DND-41 (cell line): ENCODE measurements at regions not wholly inside any gene's neighbourhood (a gene's known extent, or its start where the extent isn't known, plus 50 kb on each side); places are given as distances from the start of the nearest gene placed in this dataset.

Source experiments
- ATAC-seq: fragments of 200-7000 bp; cut with Tn5 transposase; 3 replicates; pipeline ENCODE4 v1.9.1; 2021; ENCODE audit warnings: low read depth; ENCODE audit not compliant: insufficient read depth
- DNase-seq: peaks from one replicate; pipeline ENCODE4 v3.0.0-alpha.2; 2020
- H2AFZ ChIP-seq: 2 replicates; pipeline ENCODE4 v1.6.0; 2012; ENCODE audit warnings: low read depth, low read length
- H3K27ac ChIP-seq: 2 replicates; pipeline ENCODE4 v1.5.1; 2012; ENCODE audit warnings: low read length, inconsistent platforms
- H3K27me3 ChIP-seq: fragments of 200-600 bp; sonication (generic); 2 replicates; pipeline ENCODE4 v1.6.0; 2012; ENCODE audit warnings: low read length, mild to moderate bottlenecking, inconsistent platforms; ENCODE audit not compliant: insufficient read depth, poor library complexity
- H3K36me3 ChIP-seq: 2 replicates; pipeline ENCODE4 v1.5.1; 2012; ENCODE audit warnings: low read length, inconsistent platforms; ENCODE audit not compliant: insufficient read depth
- H3K4me1 ChIP-seq: 2 replicates; pipeline ENCODE4 v1.5.1; 2012; ENCODE audit warnings: mild to moderate bottlenecking, low read length; ENCODE audit not compliant: insufficient read depth
- H3K4me2 ChIP-seq: 2 replicates; pipeline ENCODE4 v1.6.0; 2012; ENCODE audit warnings: mild to moderate bottlenecking, moderate library complexity, low read length, inconsistent platforms; ENCODE audit not compliant: insufficient read depth
- H3K4me3 ChIP-seq, 2 experiments: fragments of 200-600 bp in 1 of 2; shearing (Covaris generic) in 1 of 2; 2 replicates each; pipeline ENCODE4 v1.5.1; 2012 to 2016; ENCODE audit warnings: inconsistent platforms in 2 of 2, low read length in 2 of 2, mild to moderate bottlenecking in 2 of 2, low read depth in 1 of 2, moderate library complexity in 1 of 2
- H3K79me2 ChIP-seq: 2 replicates; pipeline ENCODE4 v1.6.0; 2012; ENCODE audit warnings: low read length, inconsistent platforms; ENCODE audit not compliant: insufficient read depth
- H3K9ac ChIP-seq: 2 replicates; pipeline ENCODE4 v1.6.0; 2012; ENCODE audit warnings: low read depth, mild to moderate bottlenecking, inconsistent platforms, low read length, moderate library complexity
- H3K9me3 ChIP-seq: 2 replicates; pipeline ENCODE4 v1.5.1; 2012; ENCODE audit warnings: low read length, moderate library complexity, mild to moderate bottlenecking, inconsistent platforms; ENCODE audit not compliant: insufficient read depth, severe bottlenecking
- H4K20me1 ChIP-seq: 2 replicates; pipeline ENCODE4 v1.6.0; 2012; ENCODE audit warnings: low read length; ENCODE audit not compliant: insufficient read depth
- CTCF ChIP-seq: IDR thresholded peaks from 2 replicates; pipeline ENCODE4 v1.5.1; 2012; ENCODE audit warnings: borderline replicate concordance, low read length, moderate library complexity, mild to moderate bottlenecking; ENCODE audit not compliant: poor library complexity, severe bottlenecking; ENCODE audit errors: extremely low read depth
- EZH2 ChIP-seq: IDR thresholded peaks from 3 replicates; pipeline ENCODE4 v1.6.1; 2012; ENCODE audit warnings: borderline replicate concordance, low read depth, mild to moderate bottlenecking, moderate library complexity, low read length, inconsistent platforms; ENCODE audit not compliant: severe bottlenecking

- Histone ChIP-seq H3K4me3 (no peak overlapping the region), H3K27me3 (no peaks in the 10 kb centered on the region), H3K4me2 (no peak overlapping the region), H3K9ac (no peak overlapping the region), H3K79me2 (no peaks in the 10 kb centered on the region), H3K4me1 (no peaks in the 10 kb centered on the region), H4K20me1 (no peaks in the 10 kb centered on the region), H3K27ac (no peak overlapping the region), H3K9me3 (no peaks in the 10 kb centered on the region), H3K36me3 (no peaks in the 10 kb centered on the region), H2AFZ (no peak overlapping the region)
- no peak for TF ChIP-seq EZH2
- TF ChIP-seq CTCF: no peak
- ATAC-seq (no peak), DNase-seq (no peak)
Measured at GRCh38 chr16:62548095-62548494, 511.9 kb upstream of the CDH8 start.

- H3K27me3 ChIP-seq: no peaks in the 10 kb centered on the region
- H4K20me1 ChIP-seq: no peaks in the 10 kb centered on the region
- no peak overlapping the region for H3K9ac ChIP-seq
- H2AFZ ChIP-seq: no peak overlapping the region
- no peaks in the 10 kb centered on the region for H3K36me3 ChIP-seq
- ATAC-seq (no peak), DNase-seq (no peak)
- no peak overlapping the region for H3K4me2 ChIP-seq
- H3K79me2 ChIP-seq: no peaks in the 10 kb centered on the region
- no peaks in the 10 kb centered on the region for H3K9me3 ChIP-seq
- no peak overlapping the region for H3K27ac ChIP-seq
- TF ChIP-seq EZH2 (no peak), CTCF (no peak)
- no peaks in the 10 kb centered on the region for H3K4me1 ChIP-seq
- no peak overlapping the region for H3K4me3 ChIP-seq
Measured at GRCh38 chr16:62546701-62547100, 510.5 kb upstream of the CDH8 start.

- no peak for ATAC-seq
- Histone ChIP-seq H3K4me2 (no peak overlapping the region), H4K20me1 (no peaks in the 10 kb centered on the region), H3K36me3 (no peaks in the 10 kb centered on the region), H3K79me2 (no peaks in the 10 kb centered on the region), H2AFZ (no peak overlapping the region), H3K9me3 (no peaks in the 10 kb centered on the region), H3K27me3 (no peaks in the 10 kb centered on the region), H3K9ac (no peak overlapping the region), H3K4me1 (no peaks in the 10 kb centered on the region), H3K4me3 (no peak overlapping the region), H3K27ac (no peak overlapping the region)
- DNase-seq: no peak
- TF ChIP-seq EZH2 (no peak), CTCF (no peak)
Measured at GRCh38 chr16:62545039-62545438, 508.8 kb upstream of the CDH8 start.

- Histone ChIP-seq H3K36me3 (no peaks in the 10 kb centered on the region), H3K4me1 (no peaks in the 10 kb centered on the region), H3K9me3 (no peaks in the 10 kb centered on the region), H3K27ac (no peak overlapping the region), H2AFZ (no peak overlapping the region), H3K27me3 (no peaks in the 10 kb centered on the region), H3K79me2 (no peaks in the 10 kb centered on the region), H3K4me3 (no peak overlapping the region), H4K20me1 (no peaks in the 10 kb centered on the region), H3K9ac (no peak overlapping the region), H3K4me2 (no peak overlapping the region)
- no peak for TF ChIP-seq CTCF
- no peak for TF ChIP-seq EZH2
- DNase-seq (no peak), ATAC-seq (no peak)
Measured at GRCh38 chr16:62543516-62543915, 507.3 kb upstream of the CDH8 start.
